Thyroid gland (tissue), 4 donors: ENCODE measurements at regions not wholly inside any gene's neighbourhood (a gene's known extent, or its start where the extent isn't known, plus 50 kb on each side); places are given as distances from the start of the nearest gene placed in this dataset.

Source experiments
- POLR2A ChIP-seq, 2 donors: fragments of 450-650 bp; IDR thresholded peaks; one replicate each; pipeline ENCODE4 v1.6.1; 2017; ENCODE audit warnings: antibody characterized with exemption in 2 of 2, mild to moderate bottlenecking in 2 of 2, moderate library complexity in 1 of 2
- TF ChIP-seq, protein P1 (sequence below), 6 experiments: fragments of 200-600 bp in 3 of 6; fragments of 450-650 bp in 3 of 6; sonication (generic) in 3 of 6; IDR thresholded peaks; one replicate each; pipeline ENCODE4 v1.5.1; 2016 to 2019; ENCODE audit warnings: antibody characterized with exemption in 6 of 6, mild to moderate bottlenecking in 2 of 6, inconsistent platforms in 1 of 6, moderate library complexity in 1 of 6

DNA sequence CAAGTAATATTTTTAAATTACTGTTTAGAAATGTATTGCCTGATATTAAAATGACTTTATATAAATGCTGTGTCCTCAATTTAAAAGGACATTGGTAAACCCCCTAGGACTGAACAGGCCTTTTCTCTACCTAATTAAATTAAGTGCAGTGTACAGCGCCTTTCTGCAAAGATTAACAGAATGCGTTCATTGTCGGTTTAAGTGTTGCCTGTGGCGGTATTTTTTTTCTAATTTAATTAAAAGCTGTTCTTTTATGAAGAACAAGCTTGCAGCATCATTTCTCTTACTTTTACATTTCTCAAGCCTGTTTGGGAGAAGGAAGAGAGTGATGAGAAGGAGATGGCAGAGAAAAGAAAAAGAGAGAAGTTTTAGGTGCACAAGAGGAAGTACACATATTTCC is 344.9 kb downstream of the CPS1 start:
- TF ChIP-seq, protein P1, sequence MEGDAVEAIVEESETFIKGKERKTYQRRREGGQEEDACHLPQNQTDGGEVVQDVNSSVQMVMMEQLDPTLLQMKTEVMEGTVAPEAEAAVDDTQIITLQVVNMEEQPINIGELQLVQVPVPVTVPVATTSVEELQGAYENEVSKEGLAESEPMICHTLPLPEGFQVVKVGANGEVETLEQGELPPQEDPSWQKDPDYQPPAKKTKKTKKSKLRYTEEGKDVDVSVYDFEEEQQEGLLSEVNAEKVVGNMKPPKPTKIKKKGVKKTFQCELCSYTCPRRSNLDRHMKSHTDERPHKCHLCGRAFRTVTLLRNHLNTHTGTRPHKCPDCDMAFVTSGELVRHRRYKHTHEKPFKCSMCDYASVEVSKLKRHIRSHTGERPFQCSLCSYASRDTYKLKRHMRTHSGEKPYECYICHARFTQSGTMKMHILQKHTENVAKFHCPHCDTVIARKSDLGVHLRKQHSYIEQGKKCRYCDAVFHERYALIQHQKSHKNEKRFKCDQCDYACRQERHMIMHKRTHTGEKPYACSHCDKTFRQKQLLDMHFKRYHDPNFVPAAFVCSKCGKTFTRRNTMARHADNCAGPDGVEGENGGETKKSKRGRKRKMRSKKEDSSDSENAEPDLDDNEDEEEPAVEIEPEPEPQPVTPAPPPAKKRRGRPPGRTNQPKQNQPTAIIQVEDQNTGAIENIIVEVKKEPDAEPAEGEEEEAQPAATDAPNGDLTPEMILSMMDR (IDR thresholded peaks at IDR 0.05): no peak
- TF ChIP-seq POLR2A (IDR thresholded peaks at IDR 0.05): no peak
